NCI-H1694 (cell line): ENCODE measurements at regions not wholly inside any gene's neighbourhood (a gene's known extent, or its start where the extent isn't known, plus 50 kb on each side); places are given as distances from the start of the nearest gene placed in this dataset.
A peak's percentile ranks its signal among the peaks of the same experiment; 100 is the strongest.
"Not testable (repeated sequence)": the region's sequence is repeated elsewhere in the genome, so short reads cannot be mapped to it uniquely, and the experiment has no call there.

Experiments
- DNase-seq: peaks from one replicate; lab custom pipeline; 2025; lab: John Stamatoyannopoulos, UW

- no peak for DNase-seq
Measured at GRCh38 chr6:27736686-27737085, 175.5 kb downstream of the OR2B2 start.

GRCh38 chr6:27728442-27728841, 183.8 kb downstream of the OR2B2 start:
- no peak for DNase-seq

GRCh38 chr6:27726619-27727023, 185.6 kb downstream of the OR2B2 start:
- no peak for DNase-seq

GRCh38 chr6:27720607-27721580, 191.3 kb downstream of the OR2B2 start:
- DNase-seq = peak; percentile 3

GRCh38 chr6:27719039-27719438, 193.2 kb downstream of the OR2B2 start:
- not testable (repeated sequence) for DNase-seq

- no peak for DNase-seq
Measured at GRCh38 chr6:27706431-27706830, 205.8 kb downstream of the OR2B2 start.

- no peak for DNase-seq
Measured at GRCh38 chr6:27700337-27700736, 211.9 kb downstream of the OR2B2 start.

GRCh38 chr6:27694547-27694874, 217.7 kb downstream of the OR2B2 start:
- DNase-seq = no peak

- DNase-seq = no peak
Measured at GRCh38 chr6:27693766-27694546, 218.2 kb downstream of the OR2B2 start.

- not testable (repeated sequence) for DNase-seq
Measured at GRCh38 chr6:27692133-27692532, 219.2 kb upstream of the ZNF184 start.

GRCh38 chr6:27688014-27688586, 215.2 kb upstream of the ZNF184 start:
- DNase-seq = peak; percentile 81

- peak; percentile 61 for DNase-seq
Measured at GRCh38 chr6:27687154-27688013, 214.5 kb upstream of the ZNF184 start.

GRCh38 chr6:27685279-27685678, 212.4 kb upstream of the ZNF184 start:
- no peak for DNase-seq

GRCh38 chr6:27684264-27685211, 211.6 kb upstream of the ZNF184 start:
- DNase-seq = peak; percentile 48

GRCh38 chr6:27679964-27680694, 207.2 kb upstream of the ZNF184 start:
- no peak for DNase-seq

- no peak for DNase-seq
Measured at GRCh38 chr6:27679308-27679963, 206.5 kb upstream of the ZNF184 start.

- no peak for DNase-seq
Measured at GRCh38 chr6:27678469-27678868, 205.6 kb upstream of the ZNF184 start.

- no peak for DNase-seq
Measured at GRCh38 chr6:27674882-27675281, 202.0 kb upstream of the ZNF184 start.

GRCh38 chr6:27672113-27672799, 199.4 kb upstream of the ZNF184 start:
- no peak for DNase-seq
